GM21423 (cell line): ENCODE measurements at regions not wholly inside any gene's neighbourhood (a gene's known extent, or its start where the extent isn't known, plus 50 kb on each side); places are given as distances from the start of the nearest gene placed in this dataset.
A peak's percentile ranks its signal among the peaks of the same experiment; 100 is the strongest.
"Not testable (repeated sequence)": the region's sequence is repeated elsewhere in the genome, so short reads cannot be mapped to it uniquely, and the experiment has no call there.

Source experiments
- ATAC-seq: cut with Tn5 transposase; IDR thresholded peaks from one replicate; pipeline ENCODE4 v1.9.1; 2021; ENCODE audit warnings: mild to moderate bottlenecking, moderate library complexity; ENCODE audit not compliant: unreplicated experiment

DNA sequence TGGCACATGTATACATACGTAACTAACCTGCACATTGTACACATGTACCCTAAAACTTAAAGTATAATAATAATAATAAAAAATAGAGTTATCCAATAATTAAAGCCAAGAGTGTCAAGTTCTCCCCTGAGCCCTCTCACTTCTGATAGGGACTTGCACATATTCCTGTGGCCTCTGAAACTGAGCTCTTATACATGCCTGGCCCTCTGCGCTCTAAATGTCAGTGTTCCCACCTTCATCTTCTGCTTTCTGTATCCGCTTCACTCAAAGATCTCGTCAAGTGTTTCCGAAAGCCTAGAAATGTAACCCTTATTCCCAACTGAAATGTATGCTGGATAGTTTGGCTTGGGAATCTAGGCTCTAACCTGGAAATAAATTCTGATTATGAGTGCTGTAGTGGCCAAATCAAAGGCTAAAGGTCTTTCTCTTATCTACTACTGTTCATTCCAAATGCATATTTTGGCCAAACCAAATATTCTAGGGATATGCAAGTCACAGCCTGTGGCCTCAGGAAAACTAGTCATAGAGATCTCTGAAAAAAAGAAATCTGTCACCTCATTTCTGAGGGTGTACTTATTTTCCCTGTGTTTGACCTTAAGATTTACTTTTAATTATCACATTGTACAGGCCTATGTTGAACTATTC lies 99.5 kb upstream of the LYPLAL1 start:
- no peak for ATAC-seq

DNA sequence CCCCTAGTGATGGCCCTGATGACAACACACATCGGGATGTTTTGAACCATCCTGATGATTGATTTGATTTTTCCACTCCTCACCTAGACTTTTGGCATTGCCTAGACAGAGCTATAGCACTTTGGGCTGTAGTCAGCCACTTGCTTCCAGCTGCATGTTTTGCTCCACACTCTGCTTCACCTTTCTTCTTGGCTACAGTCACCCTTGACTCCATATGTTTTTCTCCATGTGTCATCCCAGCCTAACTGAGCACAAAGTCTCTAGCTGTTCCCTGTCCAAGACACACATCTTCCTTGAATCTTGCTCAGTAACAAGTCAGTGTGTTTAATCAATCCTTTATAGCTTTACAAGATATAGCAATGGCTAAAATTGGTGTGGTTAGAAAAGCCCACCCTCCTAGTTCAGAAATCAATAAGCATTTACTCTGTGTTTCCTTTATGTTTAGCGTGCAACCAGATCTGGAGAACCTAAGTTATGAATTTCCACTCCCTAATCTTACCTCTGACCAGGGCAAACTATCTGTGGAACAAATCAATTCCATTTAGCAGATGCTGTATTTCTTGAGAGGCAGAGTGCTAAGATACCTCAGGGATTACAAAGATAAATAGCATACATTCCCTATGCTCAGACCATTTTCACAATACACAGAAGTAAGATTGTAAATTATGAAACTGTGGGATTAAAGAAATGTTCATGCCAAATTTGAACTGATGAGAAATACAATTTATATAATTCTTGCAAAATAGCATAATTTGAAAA lies 98.4 kb upstream of the LYPLAL1 start:
- ATAC-seq: no peak

DNA sequence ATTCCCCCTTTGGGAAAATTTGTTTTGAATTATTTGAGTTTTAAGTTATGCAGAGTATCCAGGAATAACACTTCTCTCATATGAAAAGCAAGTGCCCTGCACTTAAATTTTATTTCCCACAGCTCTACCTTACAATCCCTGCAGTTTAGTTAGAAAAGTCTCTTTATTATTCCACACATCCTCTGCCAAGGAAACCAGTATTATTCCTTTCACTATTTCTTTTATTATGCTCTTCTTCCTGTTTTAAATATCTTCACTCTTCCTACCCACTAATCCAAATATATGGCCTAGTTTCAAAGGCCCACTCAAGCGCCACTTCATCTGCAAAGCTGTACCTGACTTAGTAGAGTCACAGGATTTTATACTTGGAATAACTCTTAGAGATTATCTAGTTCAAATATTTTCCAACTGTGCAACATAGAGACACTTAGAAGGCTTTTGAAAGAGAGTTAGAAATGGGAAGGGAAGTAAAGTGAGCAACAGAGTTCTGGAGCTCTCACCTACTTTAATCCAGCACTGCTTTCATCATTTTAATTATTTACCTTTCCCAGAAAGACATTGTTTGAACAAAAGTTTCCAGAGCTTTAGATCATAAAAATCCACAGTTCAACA lies 97.2 kb upstream of the LYPLAL1 start:
- ATAC-seq: no peak

DNA sequence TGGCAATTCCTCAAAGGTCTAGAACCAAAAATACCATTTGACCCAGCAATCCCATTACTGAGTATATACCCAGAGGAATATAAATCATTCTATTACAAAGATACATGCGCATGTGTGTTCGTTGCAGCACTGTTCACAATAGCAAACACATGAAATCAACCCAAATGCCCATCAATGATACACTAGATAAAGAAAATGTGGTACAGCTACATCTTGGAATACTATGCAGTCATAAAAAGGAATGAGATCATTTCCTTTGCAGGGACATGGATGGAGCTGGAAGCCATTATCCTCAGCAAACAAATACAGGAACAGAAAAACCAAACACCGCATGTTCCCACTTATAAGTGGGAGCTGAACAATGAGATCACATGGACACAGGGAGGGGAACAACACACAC lies 95.9 kb upstream of the LYPLAL1 start:
- not testable (repeated sequence) for ATAC-seq

DNA sequence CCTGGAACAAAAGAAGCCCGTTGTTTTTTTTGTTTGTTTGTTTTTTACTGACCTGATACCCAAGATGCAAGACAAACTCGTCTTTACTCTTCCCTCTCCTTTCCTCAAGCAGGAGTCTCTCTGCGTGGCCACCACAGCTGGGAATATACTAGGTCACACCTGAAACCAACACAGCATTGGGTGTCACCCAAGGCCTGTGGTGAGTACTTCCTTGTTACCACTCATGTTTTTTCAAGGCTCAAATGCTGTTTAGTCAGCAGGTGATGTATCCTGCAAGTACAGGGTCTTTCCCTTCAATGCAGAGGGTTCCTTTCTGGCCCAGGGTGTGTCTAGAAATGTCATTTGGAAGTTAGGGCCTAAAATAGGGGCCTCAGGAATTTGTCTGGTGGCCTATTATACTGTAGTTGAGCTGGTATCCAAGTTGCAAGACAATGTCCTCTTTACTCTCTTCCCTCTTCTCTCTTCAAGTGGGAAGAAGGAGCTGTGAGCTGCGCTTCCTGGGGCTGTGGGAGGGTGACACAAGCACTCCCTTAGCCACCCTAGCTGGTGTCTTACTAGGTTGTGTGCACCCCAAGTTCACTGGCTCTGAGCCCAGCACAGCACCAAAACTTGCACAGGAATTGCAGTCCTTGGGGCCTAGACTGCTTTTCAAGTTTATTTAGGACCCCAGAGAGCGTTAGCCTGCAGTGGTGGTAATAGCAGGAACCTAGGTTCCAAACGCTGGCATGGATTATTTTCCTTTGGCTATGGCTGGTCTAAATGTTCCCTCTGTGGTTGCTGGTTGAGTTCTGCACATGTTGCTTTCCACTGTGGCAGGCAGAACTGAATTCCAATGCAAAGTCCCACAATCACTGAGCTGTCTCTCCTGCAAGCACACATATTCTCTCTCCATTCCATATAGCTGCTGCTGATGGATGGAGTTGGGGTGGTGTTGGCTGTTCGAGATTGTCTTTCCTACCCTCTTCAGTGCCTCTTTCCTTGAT lies 91.4 kb upstream of the LYPLAL1 start:
- ATAC-seq: peak; percentile 77

DNA sequence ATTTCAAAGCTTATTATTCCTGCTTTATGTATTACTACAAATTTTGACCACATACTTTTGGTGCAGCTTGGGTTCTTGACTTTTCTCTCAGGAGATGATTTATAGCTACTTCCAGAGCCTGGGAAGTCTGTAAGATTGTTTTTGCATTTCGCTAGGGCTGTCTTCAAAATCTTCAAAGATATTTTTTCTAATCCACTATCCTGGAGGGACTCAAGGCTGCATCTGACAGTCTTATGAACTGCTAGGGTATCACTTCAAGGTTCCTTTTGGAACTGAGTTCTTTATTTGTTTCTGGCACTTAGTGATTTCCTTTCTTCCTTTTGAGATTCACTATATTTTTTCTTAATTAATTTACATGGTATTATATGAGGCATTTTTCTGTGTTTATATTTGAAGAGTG lies 90.0 kb upstream of the LYPLAL1 start:
- no peak for ATAC-seq

DNA sequence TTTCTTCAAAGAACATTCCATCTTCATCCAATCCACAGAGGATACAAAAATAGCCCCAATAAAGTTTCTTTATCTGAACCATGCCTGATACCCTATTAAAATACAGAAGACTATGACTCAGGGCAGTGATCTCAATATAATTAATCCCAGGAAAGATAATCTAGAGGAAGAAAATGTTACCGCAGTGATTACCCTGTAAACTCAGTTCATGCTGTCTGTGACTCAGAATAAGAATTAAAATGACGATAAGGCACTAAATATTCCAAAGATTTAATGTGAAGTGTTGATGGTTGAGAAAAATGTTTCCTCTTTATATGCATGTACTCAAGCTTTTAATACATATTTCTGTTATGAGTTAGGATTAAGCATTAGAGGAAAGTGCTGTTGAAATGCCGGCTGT lies 88.6 kb upstream of the LYPLAL1 start:
- ATAC-seq: no peak

DNA sequence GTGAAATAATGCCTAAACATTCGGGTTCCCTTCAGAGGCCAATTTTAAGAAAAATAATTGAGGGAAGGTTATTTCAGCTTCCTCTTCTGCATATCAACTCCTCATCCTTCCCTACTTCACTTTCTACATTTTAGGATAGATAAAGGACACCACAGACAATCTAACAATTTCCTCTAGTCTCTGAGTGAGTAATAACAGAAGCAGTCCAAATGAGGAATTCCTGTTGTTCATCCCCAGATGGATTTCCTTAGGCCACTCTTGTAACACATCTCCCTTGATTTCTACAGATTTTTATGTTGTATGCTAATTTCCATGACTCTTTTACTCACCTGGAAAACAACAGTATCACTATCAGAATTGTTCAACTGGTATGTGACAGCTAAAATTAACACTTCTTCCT lies 87.7 kb upstream of the LYPLAL1 start:
- no peak for ATAC-seq

DNA sequence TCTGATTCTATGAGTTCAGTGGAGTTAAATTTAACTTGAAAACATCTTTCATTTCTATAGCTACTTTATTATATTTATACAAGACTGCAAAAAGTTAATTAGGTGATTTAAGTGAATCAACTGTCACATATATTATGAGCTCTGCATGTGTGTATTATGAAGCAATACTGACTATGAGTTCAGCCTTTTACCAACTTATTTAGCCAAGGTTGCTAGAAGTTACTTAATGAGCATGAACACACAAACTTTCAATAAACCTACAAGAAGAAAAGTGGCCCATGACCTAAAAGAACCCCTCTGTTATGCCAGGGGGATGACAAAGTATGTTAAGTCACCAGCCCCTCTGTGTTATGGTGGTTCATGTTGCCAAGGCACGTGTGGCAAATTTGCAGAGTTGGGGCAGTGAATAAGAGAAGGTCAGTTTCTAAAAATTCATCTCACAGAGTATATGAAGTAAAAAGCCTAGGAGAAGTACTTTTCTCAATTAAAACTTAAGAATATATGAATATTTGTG lies 86.7 kb upstream of the LYPLAL1 start:
- no peak for ATAC-seq

DNA sequence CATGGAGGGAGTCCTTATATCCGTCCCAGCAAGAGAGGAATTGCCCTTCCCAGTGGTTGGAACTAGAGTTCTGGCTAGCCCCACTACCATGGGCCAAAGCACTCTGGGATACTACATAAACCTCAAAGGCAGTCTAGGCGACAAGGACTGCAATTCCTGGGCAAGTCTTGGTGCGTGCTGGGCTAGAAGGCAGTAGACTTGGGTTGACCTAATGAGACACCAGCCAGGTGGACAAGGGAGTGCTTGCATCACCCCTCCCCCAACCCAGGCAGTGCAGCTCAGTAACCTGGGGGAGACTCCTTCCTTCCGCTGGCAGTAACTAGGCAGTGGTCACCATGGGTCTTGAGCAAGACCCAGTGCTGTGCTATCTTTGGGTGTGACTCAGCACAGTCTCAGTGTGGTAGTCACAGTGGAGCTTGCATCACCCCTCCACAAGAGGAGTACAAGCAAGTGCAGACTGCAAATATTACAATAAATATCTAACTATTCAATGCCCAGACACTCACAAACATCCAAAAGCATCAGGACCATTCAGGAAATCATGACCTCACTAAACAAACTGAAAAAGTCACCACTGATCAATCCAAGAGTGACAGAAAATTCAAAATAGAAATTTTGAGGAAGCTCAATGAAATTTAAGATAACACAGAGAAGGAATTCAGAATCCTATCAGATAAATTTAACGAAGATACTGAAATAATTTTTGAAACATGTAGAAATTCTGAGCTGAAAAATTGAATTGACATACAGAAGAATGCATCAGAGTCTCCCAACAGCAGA lies 84.7 kb upstream of the LYPLAL1 start:
- ATAC-seq: peak; percentile 78

DNA sequence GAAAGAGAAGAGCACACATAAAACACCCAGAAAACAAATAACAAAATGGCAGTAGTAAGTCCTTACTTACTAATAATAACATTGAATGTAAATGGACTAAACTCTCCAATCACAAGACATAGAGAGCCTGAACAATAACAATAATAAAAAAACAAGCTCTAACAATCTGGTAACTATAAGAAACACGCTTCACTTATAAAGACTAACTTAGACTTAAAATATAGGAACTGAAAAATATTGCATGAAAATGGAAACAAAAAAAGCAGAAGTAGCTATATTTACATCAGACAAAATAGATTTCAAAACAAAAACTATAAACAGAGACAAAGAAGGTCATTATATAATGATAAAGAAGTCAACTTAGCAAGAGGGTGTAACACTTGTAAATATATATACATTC lies 83.1 kb upstream of the LYPLAL1 start:
- ATAC-seq: peak; percentile 73

DNA sequence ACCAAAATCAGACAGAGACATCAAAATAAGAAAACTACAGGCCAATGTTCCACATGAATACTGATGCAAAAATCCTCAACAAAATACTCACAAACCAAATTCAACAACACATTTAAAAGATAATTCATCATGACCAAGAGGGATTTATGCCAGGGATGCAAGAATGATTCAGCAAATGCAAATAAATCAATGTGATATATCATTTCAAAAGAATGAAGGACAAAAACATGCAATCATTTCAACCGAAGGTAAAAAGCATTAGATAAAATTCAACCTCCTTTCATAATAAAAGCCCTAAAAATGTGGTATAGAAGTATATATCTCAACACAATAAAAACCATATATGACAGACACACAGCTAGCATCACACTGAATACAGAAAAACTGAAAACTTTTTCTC lies 81.5 kb upstream of the LYPLAL1 start:
- ATAC-seq: no peak

DNA sequence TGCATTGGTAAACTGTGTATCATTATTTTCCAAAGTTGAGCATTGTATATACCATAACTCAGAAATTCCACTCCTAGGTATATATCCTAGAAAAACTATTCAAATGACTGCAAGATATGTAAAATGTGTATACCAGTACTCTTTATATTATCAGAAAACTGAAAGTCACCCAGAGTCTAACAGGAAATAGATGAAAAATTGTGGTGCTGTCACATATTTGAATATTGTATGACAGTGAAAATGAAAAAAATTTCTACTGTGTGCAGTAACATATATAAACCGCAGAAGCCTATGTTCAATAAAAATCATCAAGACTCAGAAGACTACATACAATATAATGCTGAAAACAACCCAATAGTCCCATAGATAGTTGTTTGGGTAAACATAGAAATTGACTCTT lies 74.4 kb upstream of the LYPLAL1 start:
- ATAC-seq: peak; percentile 80

DNA sequence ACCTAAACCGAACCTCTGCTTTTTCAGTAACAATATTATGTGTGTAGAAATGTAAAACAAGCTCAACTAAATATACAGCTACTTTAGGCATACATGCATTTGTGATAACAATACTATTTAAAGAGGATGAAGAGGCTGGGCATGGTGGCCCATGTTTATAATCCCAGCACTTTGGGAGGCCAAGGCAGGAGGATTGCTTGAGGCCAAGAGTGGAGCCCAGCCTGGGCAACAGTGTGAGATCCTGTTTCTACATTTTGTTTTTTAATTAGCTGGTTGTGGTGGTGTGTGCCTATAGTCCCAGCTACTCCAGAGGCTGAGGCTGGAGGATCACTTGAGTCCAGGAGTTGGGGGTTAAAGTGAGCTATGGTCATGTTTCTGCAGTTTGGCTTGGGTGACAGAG lies 73.6 kb upstream of the LYPLAL1 start:
- no peak for ATAC-seq

DNA sequence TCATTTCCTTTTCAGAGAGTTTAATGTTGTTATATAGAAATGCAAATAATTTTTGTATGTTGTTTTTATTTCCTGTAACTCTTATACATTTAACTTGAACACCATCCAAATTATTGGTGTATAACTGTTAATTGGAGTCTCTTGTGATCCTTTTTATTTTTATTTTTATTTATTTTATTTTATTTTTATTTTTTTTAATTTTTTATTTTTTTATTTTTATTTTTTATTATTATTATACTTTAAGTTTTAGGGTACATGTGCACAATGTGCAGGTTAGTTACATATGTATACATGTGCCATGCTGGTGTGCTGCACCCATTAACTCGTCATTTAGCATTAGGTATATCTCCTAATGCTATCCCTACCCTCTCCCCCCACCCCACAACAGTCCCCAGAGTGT lies 71.2 kb upstream of the LYPLAL1 start:
- ATAC-seq: not testable (repeated sequence)

DNA sequence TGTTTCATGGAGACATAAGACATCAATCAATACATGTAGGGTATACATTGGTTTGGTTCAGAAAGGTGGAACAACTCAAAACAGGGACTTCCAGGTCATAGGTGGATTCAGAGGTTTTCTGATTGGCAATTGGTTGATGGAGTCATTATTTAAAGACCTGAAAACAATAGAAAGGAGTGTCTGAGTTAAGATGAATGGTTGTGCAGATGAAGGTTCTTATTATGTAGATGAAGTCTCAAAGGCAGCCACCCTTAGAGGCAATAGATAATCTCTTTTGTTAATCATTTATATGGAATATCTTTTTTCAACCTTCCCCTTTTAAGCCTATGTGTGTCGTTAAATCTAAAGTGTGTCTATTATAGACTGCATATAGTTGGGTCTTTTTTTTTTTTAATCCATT lies 67.8 kb upstream of the LYPLAL1 start:
- no peak for ATAC-seq

DNA sequence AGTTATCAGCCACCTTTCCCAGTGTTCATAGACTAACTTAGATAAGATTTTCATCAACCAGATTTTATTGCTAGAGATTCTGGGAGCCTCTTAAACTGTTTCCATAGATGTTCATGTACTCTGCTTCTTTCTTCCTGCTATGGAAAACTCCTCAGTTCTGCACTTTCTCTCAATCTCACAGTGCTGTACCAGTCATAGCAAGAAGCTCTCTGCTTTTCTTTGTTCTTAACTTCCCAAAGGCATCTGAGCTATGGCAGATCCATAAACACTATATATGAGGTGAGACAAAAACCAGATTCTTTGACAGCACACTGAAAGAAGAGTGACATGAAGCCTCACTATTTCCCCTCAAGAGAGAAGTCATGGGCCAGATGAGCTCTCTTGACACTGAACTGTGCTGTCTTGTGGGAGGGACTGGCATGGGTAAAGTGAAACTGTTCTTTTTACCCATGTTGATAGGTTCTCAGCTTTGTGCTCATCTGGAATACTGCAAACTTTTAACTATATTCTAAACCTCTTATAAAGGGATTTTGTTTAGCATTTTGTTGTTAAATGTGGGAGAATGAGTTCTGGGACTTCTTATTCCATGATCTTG lies 64.2 kb upstream of the LYPLAL1 start:
- ATAC-seq: peak; percentile 73

DNA sequence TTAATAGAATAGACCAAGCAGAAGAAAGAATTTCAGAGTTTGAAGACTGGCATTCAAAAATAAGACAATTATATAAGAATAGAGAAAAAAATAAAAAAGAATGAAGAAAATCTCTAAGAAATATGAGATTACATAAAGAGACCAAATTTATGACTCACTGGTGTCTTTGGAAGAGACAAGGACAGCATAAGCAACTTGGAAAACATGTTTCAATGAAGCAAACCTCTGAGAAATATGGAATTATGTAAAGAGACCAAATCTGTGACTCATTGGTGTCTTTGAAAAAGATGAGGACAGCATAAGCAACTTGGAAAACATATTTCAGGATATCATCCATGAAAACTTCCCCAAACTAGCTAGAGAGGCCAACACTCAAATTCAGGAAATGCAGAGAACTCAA lies 60.4 kb upstream of the LYPLAL1 start:
- ATAC-seq: no peak

DNA sequence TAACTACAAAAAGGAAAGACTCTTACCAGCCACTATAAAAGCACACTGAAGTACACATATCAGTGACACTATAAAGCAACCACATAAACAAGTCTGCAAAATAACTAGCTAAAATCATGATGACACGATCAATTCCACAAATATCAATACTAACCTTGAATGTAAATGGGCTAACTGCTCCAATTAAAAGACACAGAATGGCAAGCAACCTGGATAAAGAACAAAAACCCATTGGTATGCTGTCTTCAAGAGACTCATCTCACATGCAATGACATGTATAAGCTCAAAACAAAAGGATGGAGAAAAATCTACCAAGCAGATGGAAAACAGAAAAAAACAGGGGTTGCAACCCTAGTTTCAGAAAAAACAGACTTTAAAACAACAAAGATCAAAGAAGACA lies 59.7 kb upstream of the LYPLAL1 start:
- ATAC-seq: no peak

DNA sequence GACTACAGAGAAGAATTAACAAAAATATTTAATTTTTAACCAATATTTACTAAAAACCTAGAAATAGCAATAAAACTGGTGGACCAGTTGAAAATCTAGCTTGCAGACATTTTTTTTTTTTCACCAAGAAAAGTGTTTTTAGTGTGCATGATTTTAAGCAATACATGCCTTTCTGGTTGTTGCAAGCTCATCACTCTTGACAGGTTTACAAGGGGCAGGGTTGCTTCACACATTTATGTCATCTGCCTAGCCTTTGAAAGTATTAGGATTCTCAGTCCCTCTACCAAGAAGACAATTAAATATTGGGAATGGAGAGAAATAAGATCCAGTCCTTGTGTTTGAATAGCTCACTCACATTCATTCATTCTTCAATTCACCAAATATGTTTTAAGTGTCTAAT lies 53.8 kb upstream of the LYPLAL1 start:
- no peak for ATAC-seq
